ENCODE measurements at regions not wholly inside any gene's neighbourhood (a gene's known extent, or its start where the extent isn't known, plus 50 kb on each side); places are given as distances from the start of the nearest gene placed in this dataset.

DNA sequence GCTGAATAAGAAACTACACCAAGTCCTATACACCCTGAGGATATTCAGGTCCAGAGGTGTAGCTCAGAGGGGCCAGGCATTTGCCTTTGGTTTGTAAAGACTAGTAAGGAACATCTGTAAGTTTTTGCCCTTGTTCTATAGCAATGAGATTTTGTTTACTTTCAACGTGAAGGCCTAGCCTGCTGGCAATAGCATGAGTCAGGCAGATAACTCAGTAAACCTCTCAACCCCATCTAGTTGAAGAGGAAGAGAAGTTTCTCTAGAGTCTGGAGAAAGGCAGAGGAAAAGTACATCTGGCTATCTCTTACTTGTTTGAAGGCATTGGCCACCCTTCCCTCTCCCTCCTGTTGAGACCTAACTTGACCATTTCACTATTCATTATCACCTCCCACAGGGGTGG lies 70.3 kb upstream of the ZNF521 start:
- Histone ChIP-seq H3K4me3 (ENCODE audit: low read depth, low read length) (no peak overlapping the region), H3K9ac (ENCODE audit: low read depth, low read length) (no peak overlapping the region), H3K27me3 (ENCODE audit: control insufficient read depth, insufficient read depth, low read length) (no peaks in the 10 kb centered on the region), H3K36me3 (ENCODE audit: control insufficient read depth, insufficient read depth, low read length) (no peaks in the 10 kb centered on the region), H3K9me3 (ENCODE audit: control insufficient read depth, insufficient read depth, low read length) (no peaks in the 10 kb centered on the region), H3K4me1 (ENCODE audit: control insufficient read depth, insufficient read depth, low read length) (no peaks in the 10 kb centered on the region)

DNA sequence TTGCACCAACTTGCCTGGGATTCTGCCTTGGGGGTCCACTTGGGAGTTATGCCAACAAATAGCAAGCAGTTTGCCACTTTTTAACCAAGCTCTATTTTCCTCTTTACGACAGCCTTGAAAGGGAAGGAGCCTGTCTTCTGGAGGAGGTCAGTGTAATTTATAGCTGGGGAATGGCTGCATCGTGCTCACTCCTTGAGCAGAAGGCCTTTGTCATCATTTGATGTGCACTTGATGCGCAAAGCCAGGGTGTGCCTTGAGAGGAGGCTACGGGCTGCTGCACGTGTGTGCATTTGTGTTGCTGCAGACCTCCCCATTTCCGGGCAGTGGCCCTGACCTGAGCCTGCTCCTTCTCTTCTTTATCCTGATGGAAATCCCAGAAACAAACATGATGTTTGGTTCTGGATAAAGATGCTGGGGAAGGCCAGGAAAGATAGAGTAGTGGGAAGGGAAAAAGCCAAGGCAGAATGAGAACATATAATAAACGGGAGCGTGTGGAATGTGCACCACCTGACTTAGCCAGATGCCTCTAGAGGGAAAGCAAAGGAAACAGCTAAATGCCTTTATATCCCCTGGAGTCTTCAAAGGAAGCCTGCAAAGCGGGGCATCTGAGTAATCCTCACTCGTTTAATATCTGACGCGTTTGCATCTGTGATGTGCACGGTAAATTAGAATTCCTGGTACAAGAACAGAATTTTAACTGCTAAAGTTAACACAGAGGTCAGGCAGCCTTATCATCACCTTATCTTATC lies 68.3 kb upstream of the ZNF521 start:
- Histone ChIP-seq H3K9me3 (ENCODE audit: control insufficient read depth, insufficient read depth, low read length) (no peaks in the 10 kb centered on the region), H3K4me3 (ENCODE audit: low read depth, low read length) (no peak overlapping the region), H3K36me3 (ENCODE audit: control insufficient read depth, insufficient read depth, low read length) (no peaks in the 10 kb centered on the region), H3K9ac (ENCODE audit: low read depth, low read length) (no peak overlapping the region), H3K27me3 (ENCODE audit: control insufficient read depth, insufficient read depth, low read length) (no peaks in the 10 kb centered on the region), H3K4me1 (ENCODE audit: control insufficient read depth, insufficient read depth, low read length) (no peaks in the 10 kb centered on the region)

DNA sequence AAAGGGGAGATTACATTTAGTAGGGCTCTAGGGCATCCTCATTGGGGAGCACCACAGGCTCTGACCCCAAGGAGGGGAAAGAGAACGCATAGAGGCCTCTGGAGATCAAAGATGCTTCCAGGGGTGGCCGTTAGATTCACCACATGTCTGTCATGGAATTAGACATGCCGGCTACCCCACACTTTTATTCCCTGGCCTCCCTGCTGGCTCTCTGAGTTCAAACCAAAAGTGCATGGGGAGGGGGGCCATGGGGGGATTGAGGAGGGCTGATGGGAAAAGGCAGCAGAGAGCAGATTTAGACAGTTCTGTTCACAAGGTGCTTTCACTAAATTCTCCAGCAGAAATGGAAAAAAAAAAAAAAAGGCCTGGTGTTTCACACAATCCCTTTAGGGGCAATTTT lies 64.4 kb upstream of the ZNF521 start:
- Histone ChIP-seq H3K36me3 (ENCODE audit: control insufficient read depth, insufficient read depth, low read length) (no peaks in the 10 kb centered on the region), H3K4me1 (ENCODE audit: control insufficient read depth, insufficient read depth, low read length) (no peaks in the 10 kb centered on the region), H3K27me3 (ENCODE audit: control insufficient read depth, insufficient read depth, low read length) (no peaks in the 10 kb centered on the region), H3K4me3 (ENCODE audit: low read depth, low read length) (no peak overlapping the region), H3K9ac (ENCODE audit: low read depth, low read length) (no peak overlapping the region), H3K9me3 (ENCODE audit: control insufficient read depth, insufficient read depth, low read length) (no peaks in the 10 kb centered on the region)

DNA sequence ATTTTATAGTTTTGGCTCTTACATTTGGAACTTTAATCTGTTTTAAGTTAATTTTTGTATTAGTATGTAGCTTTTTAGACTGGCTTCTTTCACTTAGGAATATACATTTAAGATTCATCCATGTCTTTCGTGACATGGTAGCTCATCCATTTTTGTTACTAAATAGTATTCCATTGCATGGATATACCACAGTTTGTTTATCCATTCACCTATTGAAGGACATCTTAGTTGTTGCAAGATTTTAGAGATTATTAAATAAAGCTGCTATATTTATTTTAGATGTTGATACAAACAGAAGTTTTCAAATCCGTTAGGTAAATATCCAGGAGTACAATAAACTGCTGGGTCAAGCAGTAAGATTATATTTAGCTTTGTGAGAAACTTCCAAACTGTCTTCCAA lies 58.0 kb upstream of the ZNF521 start:
- Histone ChIP-seq H3K4me3 (ENCODE audit: low read depth, low read length) (no peak overlapping the region), H3K9me3 (ENCODE audit: control insufficient read depth, insufficient read depth, low read length) (no peaks in the 10 kb centered on the region), H3K9ac (ENCODE audit: low read depth, low read length) (no peak overlapping the region), H3K4me1 (ENCODE audit: control insufficient read depth, insufficient read depth, low read length) (no peaks in the 10 kb centered on the region), H3K36me3 (ENCODE audit: control insufficient read depth, insufficient read depth, low read length) (no peaks in the 10 kb centered on the region), H3K27me3 (ENCODE audit: control insufficient read depth, insufficient read depth, low read length) (no peaks in the 10 kb centered on the region)

DNA sequence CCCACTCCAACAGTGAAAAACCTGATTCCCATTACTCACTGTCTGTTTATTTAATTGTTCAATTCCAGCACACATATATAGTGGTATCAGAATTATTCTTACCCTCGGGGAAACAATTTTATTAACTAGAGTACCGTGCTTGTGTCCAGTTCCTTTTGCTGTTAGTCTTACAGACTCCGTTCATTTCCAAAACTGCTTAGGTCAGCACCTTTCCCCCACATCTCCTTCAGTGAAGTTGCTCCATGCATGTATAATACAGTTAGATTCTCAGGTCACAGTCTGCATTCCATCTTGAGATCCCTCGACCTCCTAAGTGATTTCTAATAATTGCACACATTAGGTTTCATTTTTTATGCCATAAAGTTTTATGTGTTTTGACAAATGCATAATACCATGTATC lies 56.3 kb upstream of the ZNF521 start:
- Histone ChIP-seq H3K9ac (ENCODE audit: low read depth, low read length) (no peak overlapping the region), H3K4me3 (ENCODE audit: low read depth, low read length) (no peak overlapping the region), H3K4me1 (ENCODE audit: control insufficient read depth, insufficient read depth, low read length) (no peaks in the 10 kb centered on the region), H3K9me3 (ENCODE audit: control insufficient read depth, insufficient read depth, low read length) (no peaks in the 10 kb centered on the region), H3K27me3 (ENCODE audit: control insufficient read depth, insufficient read depth, low read length) (no peaks in the 10 kb centered on the region), H3K36me3 (ENCODE audit: control insufficient read depth, insufficient read depth, low read length) (no peaks in the 10 kb centered on the region)

All from iPS-15b (cell line).